NCI-H748 (cell line): ENCODE measurements at regions not wholly inside any gene's neighbourhood (a gene's known extent, or its start where the extent isn't known, plus 50 kb on each side); places are given as distances from the start of the nearest gene placed in this dataset.
A peak's percentile ranks its signal among the peaks of the same experiment; 100 is the strongest.
"Not testable (repeated sequence)": the region's sequence is repeated elsewhere in the genome, so short reads cannot be mapped to it uniquely, and the experiment has no call there.

Experiments used
- DNase-seq: peaks from one replicate; lab custom pipeline; 2025; ENCODE audit not compliant: unreplicated experiment; lab: John Stamatoyannopoulos, UW

GRCh38 chr1:145553795-145554194 lies 54.0 kb upstream of the GPR89A start:
- DNase-seq = not testable (repeated sequence)

- DNase-seq = no peak
These were observed 62.7 kb upstream of the GPR89A start for GRCh38 chr1:145545055-145545454.

- not testable (repeated sequence) for DNase-seq
These were observed 66.1 kb upstream of the GPR89A start for GRCh38 chr1:145541685-145542084.

- DNase-seq = not testable (repeated sequence)
These were observed 66.5 kb upstream of the GPR89A start for GRCh38 chr1:145541246-145541645.

GRCh38 chr1:145538118-145538882 lies 69.5 kb upstream of the GPR89A start:
- not testable (repeated sequence) for DNase-seq

GRCh38 chr1:145537003-145537402 lies 70.8 kb upstream of the GPR89A start:
- not testable (repeated sequence) for DNase-seq

GRCh38 chr1:145535461-145535860 lies 72.3 kb upstream of the GPR89A start:
- not testable (repeated sequence) for DNase-seq

- DNase-seq = not testable (repeated sequence)
These were observed 79.7 kb upstream of the GPR89A start for GRCh38 chr1:145528068-145528564.

- DNase-seq = not testable (repeated sequence)
These were observed 87.6 kb upstream of the GPR89A start for GRCh38 chr1:145520159-145520558.

- not testable (repeated sequence) for DNase-seq
These were observed 88.5 kb upstream of the GPR89A start for GRCh38 chr1:145519302-145519701.

GRCh38 chr1:145513017-145513416 lies 87.6 kb upstream of the NBPF20 start:
- DNase-seq = peak; percentile 65

GRCh38 chr1:145508053-145508452 lies 82.7 kb upstream of the NBPF20 start:
- not testable (repeated sequence) for DNase-seq

- DNase-seq = not testable (repeated sequence)
These were observed 80.6 kb upstream of the NBPF20 start for GRCh38 chr1:145505663-145506647.

- DNase-seq = not testable (repeated sequence)
These were observed 79.5 kb upstream of the NBPF20 start for GRCh38 chr1:145504834-145505413.

GRCh38 chr1:145504310-145504709 lies 78.9 kb upstream of the NBPF20 start:
- DNase-seq = not testable (repeated sequence)

- DNase-seq = not testable (repeated sequence)
These were observed 74.8 kb upstream of the NBPF20 start for GRCh38 chr1:145500251-145500650.

- not testable (repeated sequence) for DNase-seq
These were observed 69.9 kb upstream of the NBPF20 start for GRCh38 chr1:145495077-145495871.

GRCh38 chr1:145488193-145488933 lies 63.0 kb upstream of the NBPF20 start:
- not testable (repeated sequence) for DNase-seq

- not testable (repeated sequence) for DNase-seq
These were observed 61.8 kb upstream of the NBPF20 start for GRCh38 chr1:145487156-145487555.
